ENCODE measurements at regions not wholly inside any gene's neighbourhood (a gene's known extent, or its start where the extent isn't known, plus 50 kb on each side); places are given as distances from the start of the nearest gene placed in this dataset.
A peak's percentile ranks its signal among the peaks of the same experiment; 100 is the strongest.
"Not testable (repeated sequence)": the region's sequence is repeated elsewhere in the genome, so short reads cannot be mapped to it uniquely, and the experiment has no call there.

GRCh38 chr16:87044829-87045228 is 272.4 kb downstream of the C16orf95 start:
- H3K36me3 ChIP-seq (ENCODE audit: insufficient read depth, insufficient read length, low read length), result no peaks in the 10 kb centered on the region
- TF ChIP-seq SUZ12 (IDR thresholded peaks at IDR 0.05; ENCODE audit: extremely low read depth, insufficient read depth, insufficient read length) (no peak), ZNF274 (IDR thresholded peaks at IDR 0.05; ENCODE audit: low read depth, low read length) (no peak), YY1 (IDR thresholded peaks at IDR 0.05; ENCODE audit: insufficient read depth, insufficient read length) (no peak)
- H3K27me3 ChIP-seq (ENCODE audit: insufficient read depth, insufficient read length), result peaks cover 4% of the 10 kb centered on the region
- peaks cover 13% of the 10 kb centered on the region for H3K4me1 ChIP-seq (ENCODE audit: insufficient read depth, insufficient read length)
- H3K9me3 ChIP-seq (ENCODE audit: insufficient read depth, low read length), result no peaks in the 10 kb centered on the region
- no peak for DNase-seq (ENCODE audit: low read depth, low spot score)
- H3K9ac ChIP-seq (ENCODE audit: insufficient read length, low read depth), result no peak overlapping the region
- no peak overlapping the region for H3K4me3 ChIP-seq (ENCODE audit: insufficient read length, low read depth)

- Histone ChIP-seq H3K27me3 (ENCODE audit: insufficient read depth, insufficient read length) (no peaks in the 10 kb centered on the region), H3K4me3 (ENCODE audit: insufficient read length, low read depth) (no peak overlapping the region), H3K36me3 (ENCODE audit: insufficient read depth, insufficient read length, low read length) (no peaks in the 10 kb centered on the region), H3K9me3 (ENCODE audit: insufficient read depth, low read length) (no peaks in the 10 kb centered on the region), H3K4me1 (ENCODE audit: insufficient read depth, insufficient read length) (peaks cover 13% of the 10 kb centered on the region), H3K9ac (ENCODE audit: insufficient read length, low read depth) (no peak overlapping the region)
- no peak for DNase-seq (ENCODE audit: low read depth, low spot score)
- TF ChIP-seq YY1 (IDR thresholded peaks at IDR 0.05; ENCODE audit: insufficient read depth, insufficient read length) (no peak), SUZ12 (IDR thresholded peaks at IDR 0.05; ENCODE audit: extremely low read depth, insufficient read depth, insufficient read length) (no peak), ZNF274 (IDR thresholded peaks at IDR 0.05; ENCODE audit: low read depth, low read length) (no peak)
These were observed 271.6 kb downstream of the C16orf95 start for GRCh38 chr16:87045466-87046216.

- TF ChIP-seq ZNF274 (IDR thresholded peaks at IDR 0.05; ENCODE audit: low read depth, low read length) (no peak), SUZ12 (IDR thresholded peaks at IDR 0.05; ENCODE audit: extremely low read depth, insufficient read depth, insufficient read length) (no peak), YY1 (IDR thresholded peaks at IDR 0.05; ENCODE audit: insufficient read depth, insufficient read length) (no peak)
- H3K9me3 ChIP-seq (ENCODE audit: insufficient read depth, low read length), result no peaks in the 10 kb centered on the region
- DNase-seq (ENCODE audit: low read depth, low spot score), result no peak
- H3K4me3 ChIP-seq (ENCODE audit: insufficient read length, low read depth), result no peak overlapping the region
- peaks cover 13% of the 10 kb centered on the region for H3K4me1 ChIP-seq (ENCODE audit: insufficient read depth, insufficient read length)
- H3K9ac ChIP-seq (ENCODE audit: insufficient read length, low read depth), result no peak overlapping the region
- H3K36me3 ChIP-seq (ENCODE audit: insufficient read depth, insufficient read length, low read length), result no peaks in the 10 kb centered on the region
- H3K27me3 ChIP-seq (ENCODE audit: insufficient read depth, insufficient read length), result no peaks in the 10 kb centered on the region
These were observed 271.0 kb downstream of the C16orf95 start for GRCh38 chr16:87046235-87046634.

- no peak for DNase-seq (ENCODE audit: low read depth, low spot score)
- Histone ChIP-seq H3K27me3 (ENCODE audit: insufficient read depth, insufficient read length) (peaks cover 3% of the 10 kb centered on the region), H3K4me3 (ENCODE audit: insufficient read length, low read depth) (no peak overlapping the region), H3K9me3 (ENCODE audit: insufficient read depth, low read length) (no peaks in the 10 kb centered on the region), H3K36me3 (ENCODE audit: insufficient read depth, insufficient read length, low read length) (no peaks in the 10 kb centered on the region), H3K4me1 (ENCODE audit: insufficient read depth, insufficient read length) (peaks cover 13% of the 10 kb centered on the region), H3K9ac (ENCODE audit: insufficient read length, low read depth) (peak overlapping the region; percentile 46)
- TF ChIP-seq SUZ12 (IDR thresholded peaks at IDR 0.05; ENCODE audit: extremely low read depth, insufficient read depth, insufficient read length) (no peak), YY1 (IDR thresholded peaks at IDR 0.05; ENCODE audit: insufficient read depth, insufficient read length) (no peak), ZNF274 (IDR thresholded peaks at IDR 0.05; ENCODE audit: low read depth, low read length) (no peak)
These were observed 269.8 kb downstream of the C16orf95 start for GRCh38 chr16:87047221-87048037.

- Histone ChIP-seq H3K4me1 (ENCODE audit: insufficient read depth, insufficient read length) (peaks cover 11% of the 10 kb centered on the region), H3K27me3 (ENCODE audit: insufficient read depth, insufficient read length) (peaks cover 3% of the 10 kb centered on the region), H3K36me3 (ENCODE audit: insufficient read depth, insufficient read length, low read length) (no peaks in the 10 kb centered on the region), H3K4me3 (ENCODE audit: insufficient read length, low read depth) (no peak overlapping the region), H3K9me3 (ENCODE audit: insufficient read depth, low read length) (no peaks in the 10 kb centered on the region), H3K9ac (ENCODE audit: insufficient read length, low read depth) (no peak overlapping the region)
- no peak for DNase-seq (ENCODE audit: low read depth, low spot score)
- TF ChIP-seq ZNF274 (IDR thresholded peaks at IDR 0.05; ENCODE audit: low read depth, low read length), result no peak
- no peak for TF ChIP-seq YY1 (IDR thresholded peaks at IDR 0.05; ENCODE audit: insufficient read depth, insufficient read length)
- no peak for TF ChIP-seq SUZ12 (IDR thresholded peaks at IDR 0.05; ENCODE audit: extremely low read depth, insufficient read depth, insufficient read length)
These were observed 269.0 kb downstream of the C16orf95 start for GRCh38 chr16:87048038-87048729.

GRCh38 chr16:87048730-87049115 is 268.5 kb downstream of the C16orf95 start:
- TF ChIP-seq SUZ12 (IDR thresholded peaks at IDR 0.05; ENCODE audit: extremely low read depth, insufficient read depth, insufficient read length), result no peak
- TF ChIP-seq YY1 (IDR thresholded peaks at IDR 0.05; ENCODE audit: insufficient read depth, insufficient read length), result no peak
- TF ChIP-seq ZNF274 (IDR thresholded peaks at IDR 0.05; ENCODE audit: low read depth, low read length), result no peak
- H3K9ac ChIP-seq (ENCODE audit: insufficient read length, low read depth), result no peak overlapping the region
- H3K4me3 ChIP-seq (ENCODE audit: insufficient read length, low read depth), result no peak overlapping the region
- H3K4me1 ChIP-seq (ENCODE audit: insufficient read depth, insufficient read length), result peaks cover 10% of the 10 kb centered on the region
- no peak for DNase-seq (ENCODE audit: low read depth, low spot score)
- no peaks in the 10 kb centered on the region for H3K36me3 ChIP-seq (ENCODE audit: insufficient read depth, insufficient read length, low read length)
- peaks cover 3% of the 10 kb centered on the region for H3K27me3 ChIP-seq (ENCODE audit: insufficient read depth, insufficient read length)
- peaks cover 2% of the 10 kb centered on the region; the same call in 1 of the 2 replicates for H3K9me3 ChIP-seq (ENCODE audit: insufficient read depth, low read length)

GRCh38 chr16:87049216-87049615 is 268.0 kb downstream of the C16orf95 start:
- H3K4me3 ChIP-seq (ENCODE audit: insufficient read length, low read depth); H3K9me3 ChIP-seq (ENCODE audit: insufficient read depth, low read length); H3K4me1 ChIP-seq (ENCODE audit: insufficient read depth, insufficient read length); H3K36me3 ChIP-seq (ENCODE audit: insufficient read depth, insufficient read length, low read length); H3K9ac ChIP-seq (ENCODE audit: insufficient read length, low read depth); DNase-seq (ENCODE audit: low read depth, low spot score); H3K27me3 ChIP-seq (ENCODE audit: insufficient read depth, insufficient read length): not testable (repeated sequence)
